Body of pancreas (tissue), 4 donors: ENCODE measurements at regions not wholly inside any gene's neighbourhood (a gene's known extent, or its start where the extent isn't known, plus 50 kb on each side); places are given as distances from the start of the nearest gene placed in this dataset.
"Not testable (repeated sequence)": the region's sequence is repeated elsewhere in the genome, so short reads cannot be mapped to it uniquely, and the experiment has no call there.

Experiments
- ATAC-seq: fragments of 150-250 bp; one replicate; pipeline ENCODE4 v1.9.1; 2016
- DNase-seq, 4 donors: peaks; one replicate each; pipeline ENCODE4 v3.0.0-alpha.2; 2019
- H3K27ac ChIP-seq, 4 donors: fragments of 200-600 bp; sonication (generic); 1 replicate in 3 of 4; 2 replicates in 1 of 4; pipeline versions ENCODE4 v1.5.1 to v1.6.1; 2016 to 2019; ENCODE audit warnings: mild to moderate bottlenecking in 1 of 4, mixed read lengths in 1 of 4, moderate library complexity in 1 of 4
- H3K27me3 ChIP-seq, 2 donors: fragments of 200-600 bp; sonication (generic); one replicate each; pipeline ENCODE4 v1.6.0; 2016; ENCODE audit warnings: mild to moderate bottlenecking in 1 of 2
- H3K36me3 ChIP-seq, 2 donors: fragments of 200-600 bp; sonication (generic); replicated peaks in 1 of 2; 2 replicates each; pipeline ENCODE4 v1.5.1; 2016; ENCODE audit warnings: low read depth in 2 of 2; ENCODE audit not compliant: insufficient read depth in 1 of 2
- H3K4me1 ChIP-seq: fragments of 200-600 bp; sonication (generic); one replicate; pipeline ENCODE4 v1.6.0; 2016
- H3K4me3 ChIP-seq, 2 donors: fragments of 200-600 bp; sonication (generic); 1 replicate in 1 of 2; 2 replicates in 1 of 2; pipeline ENCODE4 v1.5.1; 2016 to 2019
- H3K9me3 ChIP-seq, 3 donors: fragments of 200-600 bp; sonication (generic); 1 replicate in 2 of 3; 2 replicates in 1 of 3; pipeline ENCODE4 v1.5.1; 2016
- CTCF ChIP-seq, 7 experiments: fragments of 450-650 bp in 4 of 7; fragments of 200-600 bp in 3 of 7; sonication (generic) in 3 of 7; IDR thresholded peaks; one replicate each; pipeline ENCODE4 v1.5.1; 2016 to 2019; ENCODE audit warnings: antibody characterized with exemption in 7 of 7
- POLR2A ChIP-seq, 3 donors: fragments of 450-650 bp; IDR thresholded peaks; one replicate each; pipeline ENCODE4 v1.6.1; 2016; ENCODE audit warnings: antibody characterized with exemption in 3 of 3, mild to moderate bottlenecking in 2 of 3
- WGBS, 2 donors: methylation state at CpG; one replicate each; pipeline ENCODE4 v1.1.5; 2017; 5-methylcytosine and 5-hydroxymethylcytosine counted together
- intact Hi-C: fragments of 100-400 bp; cut with DNase I; formaldehyde crosslinking; loops from one replicate; pipeline ENCODE4 v1.15.1; 2023

GRCh38 chr12:114500775-114501473, 95.0 kb upstream of the TBX5 start:
- TF ChIP-seq CTCF (IDR thresholded peaks at IDR 0.05) (no peak), POLR2A (IDR thresholded peaks at IDR 0.05) (no peak)
- no peaks in the 10 kb centered on the region for H3K27me3 ChIP-seq
- no peaks in the 10 kb centered on the region for H3K36me3 ChIP-seq
- ATAC-seq (no peak), DNase-seq (no peak)
- intact Hi-C loops, result loop anchor here (10.0 kb wide), 1 partner anchor 516 kb away; no protein-coding TSS in a partner anchor
- WGBS, 2 donors, result 1 to 2% methylated on average over 20 of the region's 20 CpGs
- H3K4me3 ChIP-seq, result no peak overlapping the region
- H3K4me1 ChIP-seq, result no peaks in the 10 kb centered on the region
- H3K27ac ChIP-seq, result no peak overlapping the region
- H3K9me3 ChIP-seq, result no peaks in the 10 kb centered on the region

- no peaks in the 10 kb centered on the region for H3K27me3 ChIP-seq
- H3K9me3 ChIP-seq, result no peaks in the 10 kb centered on the region
- H3K27ac ChIP-seq, result no peak overlapping the region
- no peaks in the 10 kb centered on the region for H3K4me1 ChIP-seq
- ATAC-seq (no peak), DNase-seq (no peak)
- H3K4me3 ChIP-seq, result no peak overlapping the region
- no peaks in the 10 kb centered on the region for H3K36me3 ChIP-seq
- intact Hi-C loops, result loop anchor here (10.0 kb wide), 1 partner anchor 515 kb away; no protein-coding TSS in a partner anchor
- 8 to 17% methylated on average over 2 of the region's 2 CpGs for WGBS, 2 donors
- no peak for TF ChIP-seq CTCF (IDR thresholded peaks at IDR 0.05)
- no peak for TF ChIP-seq POLR2A (IDR thresholded peaks at IDR 0.05)
These were observed 94.2 kb upstream of the TBX5 start for GRCh38 chr12:114500131-114500530.

GRCh38 chr12:114499338-114499737, 93.4 kb upstream of the TBX5 start:
- TF ChIP-seq CTCF (IDR thresholded peaks at IDR 0.05) (no peak), POLR2A (IDR thresholded peaks at IDR 0.05) (no peak)
- 46 to 63% methylated on average over 5 of the region's 5 CpGs for WGBS, 2 donors
- no peaks in the 10 kb centered on the region for H3K4me1 ChIP-seq
- H3K36me3 ChIP-seq, result no peaks in the 10 kb centered on the region
- H3K9me3 ChIP-seq, result no peaks in the 10 kb centered on the region
- no peaks in the 10 kb centered on the region for H3K27me3 ChIP-seq
- intact Hi-C loops, result no loop called here
- ATAC-seq (no peak), DNase-seq (no peak)
- H3K4me3 ChIP-seq, result no peak overlapping the region
- no peak overlapping the region for H3K27ac ChIP-seq

GRCh38 chr12:114491916-114492315, 86.0 kb upstream of the TBX5 start:
- Histone ChIP-seq H3K27ac (no peak overlapping the region), H3K4me1 (no peaks in the 10 kb centered on the region), H3K36me3 (no peaks in the 10 kb centered on the region), H3K27me3 (no peaks in the 10 kb centered on the region), H3K4me3 (no peak overlapping the region), H3K9me3 (no peaks in the 10 kb centered on the region)
- no peak for ATAC-seq
- 32 to 50% methylated on average over 3 of the region's 3 CpGs for WGBS, 2 donors
- no peak for DNase-seq
- intact Hi-C loops, result no loop called here
- TF ChIP-seq POLR2A (IDR thresholded peaks at IDR 0.05) (no peak), CTCF (IDR thresholded peaks at IDR 0.05) (no peak)

- DNase-seq, H3K9me3 ChIP-seq, intact Hi-C loops, H3K27ac ChIP-seq, H3K4me3 ChIP-seq, ATAC-seq, H3K36me3 ChIP-seq: not testable (repeated sequence)
- peaks cover 0 to 17% of the 10 kb centered on the region in 2 donors for H3K27me3 ChIP-seq
- H3K4me1 ChIP-seq, result peaks cover 13% of the 10 kb centered on the region
- WGBS, 2 donors, result 84 to 91% methylated on average over 29 to 37 of the region's 45 CpGs
These were observed 79.0 kb upstream of the TBX5 start for GRCh38 chr12:114484822-114485459.
